ENCODE measurements at regions not wholly inside any gene's neighbourhood (a gene's known extent, or its start where the extent isn't known, plus 50 kb on each side); places are given as distances from the start of the nearest gene placed in this dataset.
"Not testable (repeated sequence)": the region's sequence is repeated elsewhere in the genome, so short reads cannot be mapped to it uniquely, and the experiment has no call there.

DNA sequence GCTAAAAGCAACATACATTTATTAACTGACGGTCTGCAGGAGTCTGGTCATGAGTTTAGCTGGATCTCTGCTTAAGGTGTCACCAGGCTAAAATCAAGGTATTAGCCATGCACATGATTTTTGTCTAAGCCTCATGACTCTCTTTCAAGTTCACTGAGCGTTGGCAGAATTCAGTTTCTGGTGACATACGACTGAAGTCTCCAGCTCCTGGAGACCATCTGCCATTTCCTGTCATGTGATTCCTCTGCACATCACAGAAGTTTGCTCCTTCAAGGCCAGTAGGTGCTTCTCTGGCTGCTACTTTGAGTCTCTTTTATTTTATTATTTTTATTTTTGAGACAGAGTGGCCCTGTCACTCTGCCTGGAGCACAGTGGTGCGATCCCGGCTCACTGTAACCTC is 148.4 kb upstream of the EYA4 start:
- FAIRE-seq = no peak
- no peak for DNase-seq (ENCODE audit: extremely low spot score, insufficient read length, low read depth)

DNA sequence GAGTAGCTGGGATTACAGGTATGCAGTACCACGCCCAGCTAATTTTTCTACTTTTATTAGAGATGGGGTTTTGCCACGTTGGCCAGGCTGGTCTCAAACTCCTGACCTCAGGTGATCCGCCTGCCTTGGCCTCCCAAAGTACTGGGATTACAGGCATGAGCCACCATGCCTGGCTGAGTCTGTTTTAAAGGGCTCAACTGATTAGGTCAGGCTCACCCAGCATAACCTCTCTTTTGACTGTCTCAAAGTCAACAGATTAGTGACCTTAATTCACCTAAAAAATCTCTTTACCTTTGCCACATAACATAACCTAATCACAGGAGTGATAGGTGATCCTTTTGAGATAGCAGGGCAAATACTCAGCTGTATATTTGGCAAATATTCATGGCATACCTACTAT is 147.9 kb upstream of the EYA4 start:
- not testable (repeated sequence) for DNase-seq (ENCODE audit: extremely low spot score, insufficient read length, low read depth)

DNA sequence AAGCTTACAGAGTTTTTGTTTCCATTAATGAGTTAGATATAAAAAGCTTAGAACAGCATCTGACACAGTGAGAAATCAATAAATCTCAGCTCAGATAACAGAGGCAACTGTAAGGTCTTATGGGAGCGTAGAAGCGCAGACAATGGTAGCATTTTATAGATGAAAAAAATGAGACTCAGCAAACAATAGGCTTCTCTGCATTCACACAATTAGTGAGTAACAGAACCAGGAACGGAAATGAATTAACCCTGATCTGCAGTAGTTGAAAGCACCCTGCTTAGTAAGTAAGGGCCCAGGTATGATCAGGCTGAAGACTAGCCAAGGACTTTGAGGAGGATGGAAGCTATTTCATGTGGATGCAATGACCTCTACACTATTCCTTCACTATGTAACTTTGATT is 147.2 kb upstream of the EYA4 start:
- no peak for FAIRE-seq
- DNase-seq (ENCODE audit: extremely low spot score, insufficient read length, low read depth) = no peak

More for the DNA sequence above, 147.9 kb upstream of the EYA4 start:
- not testable (repeated sequence) for FAIRE-seq

DNA sequence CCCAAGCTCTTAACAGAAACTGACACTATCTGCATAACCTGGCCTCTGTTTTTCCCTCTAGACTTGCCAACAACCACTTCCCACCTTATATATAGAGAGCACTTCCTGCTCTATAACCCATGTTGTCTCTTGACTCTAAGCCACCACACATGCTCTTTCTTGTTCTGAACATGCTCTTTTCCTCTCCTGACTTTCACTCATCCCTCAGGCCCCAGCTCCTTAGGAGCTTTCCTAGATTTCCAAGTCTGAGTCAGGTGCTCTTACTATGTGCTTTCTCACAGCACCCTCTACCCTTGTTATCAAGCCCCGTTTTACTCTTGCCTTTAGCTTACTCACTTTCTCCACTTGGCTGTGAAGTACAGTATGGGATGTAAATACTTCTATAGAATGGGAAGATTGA is 143.9 kb upstream of the EYA4 start:
- no peak for FAIRE-seq
- no peak for DNase-seq (ENCODE audit: extremely low spot score, insufficient read length, low read depth)

DNA sequence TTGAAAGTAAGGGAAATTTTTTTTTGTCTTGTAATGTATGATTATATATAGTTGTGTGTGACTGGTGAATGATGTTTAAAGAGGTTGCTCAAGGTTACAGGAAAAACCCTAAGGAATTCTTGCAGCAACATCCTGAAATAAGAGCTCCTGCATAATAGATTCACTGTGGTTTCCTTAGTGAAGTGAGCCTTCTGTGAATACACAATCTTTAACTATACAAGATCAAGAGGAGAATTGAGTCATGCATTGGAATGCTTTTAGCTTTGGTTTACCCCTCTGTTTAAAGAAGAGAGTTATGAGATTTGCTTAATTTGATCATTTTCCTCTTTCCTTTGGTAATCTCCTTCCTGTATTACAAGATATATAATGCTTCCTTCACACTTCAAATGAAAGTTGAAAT is 141.6 kb upstream of the EYA4 start:
- DNase-seq (ENCODE audit: extremely low spot score, insufficient read length, low read depth) (no peak), FAIRE-seq (no peak)

DNA sequence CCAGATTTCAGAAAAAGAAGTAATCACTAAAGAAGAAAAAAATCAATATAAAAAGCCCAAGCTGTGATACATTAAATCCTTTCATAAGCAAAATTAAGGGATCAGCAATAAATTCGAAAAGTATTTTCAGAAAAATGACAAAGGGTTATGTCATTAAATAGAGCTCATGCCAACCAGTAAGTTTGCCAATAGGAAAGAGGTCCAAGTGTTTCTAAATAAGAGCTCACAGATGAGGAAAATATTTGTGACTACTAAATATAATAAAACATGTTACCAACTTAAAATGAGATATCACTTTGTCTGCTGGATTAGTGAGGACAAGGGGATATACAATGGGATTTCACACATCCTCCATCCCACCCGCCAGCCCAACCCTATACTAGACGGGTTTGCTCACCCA is 140.3 kb upstream of the EYA4 start:
- FAIRE-seq = no peak
- DNase-seq (ENCODE audit: extremely low spot score, insufficient read length, low read depth) = no peak

DNA sequence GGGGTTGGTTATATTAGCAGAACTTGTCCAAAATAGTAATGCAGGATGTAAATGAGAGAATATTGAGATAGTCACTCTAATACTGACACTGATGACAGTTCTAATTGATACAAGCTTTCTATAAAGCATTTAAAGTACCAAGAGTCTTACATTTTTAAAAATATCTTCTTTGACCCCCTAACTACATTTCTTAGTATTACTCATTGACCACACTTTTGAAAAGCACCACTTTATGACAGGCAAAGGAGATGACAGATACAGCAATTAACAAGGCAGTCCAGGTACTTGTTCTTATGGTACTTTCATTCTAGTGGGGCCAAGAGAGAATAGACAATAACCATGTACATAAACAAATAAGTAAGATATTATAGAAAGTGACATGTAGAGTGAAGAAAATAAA is 139.4 kb upstream of the EYA4 start:
- DNase-seq (ENCODE audit: extremely low spot score, insufficient read length, low read depth) (no peak), FAIRE-seq (no peak)

DNA sequence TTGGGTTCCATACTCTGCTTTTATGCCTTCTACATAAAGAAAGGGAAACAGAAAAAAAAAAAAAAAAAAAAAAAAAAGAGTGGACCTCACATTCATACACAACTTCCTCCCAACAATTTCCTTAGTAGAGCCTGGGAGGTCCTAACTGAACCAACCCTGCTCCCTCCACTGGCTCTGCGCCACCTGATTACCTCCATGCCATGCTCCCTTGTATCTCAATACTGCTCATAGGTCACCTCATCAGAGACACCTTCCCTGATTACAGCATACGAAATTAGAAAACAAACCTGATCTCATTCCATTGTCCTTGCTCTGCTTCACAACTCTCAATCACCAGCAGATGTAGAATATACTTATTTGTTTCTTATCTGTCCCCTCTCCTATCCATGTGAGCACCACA is 134.2 kb upstream of the EYA4 start:
- DNase-seq (ENCODE audit: extremely low spot score, insufficient read length, low read depth) = no peak

DNA sequence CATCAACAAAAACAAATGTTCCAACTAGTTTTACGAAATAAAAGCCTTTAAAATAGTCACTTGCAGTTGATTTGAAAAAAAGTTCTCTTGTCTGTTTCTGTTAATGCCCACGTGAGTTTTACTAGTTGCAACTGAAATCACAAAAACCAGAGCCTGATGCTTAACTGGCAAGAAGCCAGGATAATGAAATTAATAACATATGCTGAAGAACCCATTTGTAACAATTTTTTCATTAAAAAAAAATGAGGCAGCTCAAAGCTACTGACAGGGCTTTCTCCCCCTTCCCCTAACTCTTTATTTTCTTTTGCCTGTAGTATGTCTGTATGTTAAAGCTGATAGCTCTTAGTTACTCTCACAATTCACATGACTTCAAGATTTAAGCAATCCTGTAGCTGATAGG is 132.7 kb upstream of the EYA4 start:
- DNase-seq (ENCODE audit: extremely low spot score, insufficient read length, low read depth) = no peak
- no peak for FAIRE-seq

More for the DNA sequence above, 134.2 kb upstream of the EYA4 start:
- FAIRE-seq = no peak

DNA sequence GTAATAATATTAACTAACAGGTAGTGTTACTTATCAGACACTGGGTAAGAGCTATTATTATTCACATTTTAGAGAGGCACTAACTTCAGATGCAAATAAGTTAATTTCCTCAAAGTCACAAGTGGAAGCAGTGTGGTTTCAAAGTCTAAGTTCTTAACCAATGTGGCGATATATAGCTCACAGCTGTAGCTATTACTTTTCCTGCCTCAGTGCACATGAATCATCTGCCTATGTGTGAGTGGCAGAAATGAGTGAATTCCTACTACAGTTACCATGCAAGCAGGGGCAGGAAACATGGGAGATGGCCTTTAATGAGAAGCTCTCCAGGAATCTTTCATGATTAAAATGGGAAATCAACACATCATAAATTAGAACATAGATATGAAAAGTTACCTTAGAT is 126.2 kb upstream of the EYA4 start:
- no peak for DNase-seq (ENCODE audit: extremely low spot score, insufficient read length, low read depth)
- FAIRE-seq = no peak

DNA sequence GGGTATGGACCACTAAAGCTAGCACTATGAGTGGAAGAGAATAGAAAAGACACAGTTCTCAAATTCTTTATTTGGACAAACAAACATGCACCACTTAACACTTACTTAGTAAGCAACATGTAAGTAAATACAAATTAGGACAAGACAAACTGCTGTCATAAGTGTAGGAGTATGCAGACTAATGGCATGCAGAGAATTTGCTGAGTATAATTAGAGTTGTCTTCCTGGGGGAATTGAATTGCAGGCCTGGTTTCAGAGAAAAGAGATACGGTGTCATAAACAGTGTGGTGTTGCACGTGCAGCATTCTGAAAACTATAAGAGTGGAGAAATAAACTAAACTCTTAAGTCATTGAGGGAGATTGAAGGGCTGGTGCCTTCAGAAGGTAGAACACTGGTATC is 125.2 kb upstream of the EYA4 start:
- FAIRE-seq (no peak), DNase-seq (ENCODE audit: extremely low spot score, insufficient read length, low read depth) (no peak)

DNA sequence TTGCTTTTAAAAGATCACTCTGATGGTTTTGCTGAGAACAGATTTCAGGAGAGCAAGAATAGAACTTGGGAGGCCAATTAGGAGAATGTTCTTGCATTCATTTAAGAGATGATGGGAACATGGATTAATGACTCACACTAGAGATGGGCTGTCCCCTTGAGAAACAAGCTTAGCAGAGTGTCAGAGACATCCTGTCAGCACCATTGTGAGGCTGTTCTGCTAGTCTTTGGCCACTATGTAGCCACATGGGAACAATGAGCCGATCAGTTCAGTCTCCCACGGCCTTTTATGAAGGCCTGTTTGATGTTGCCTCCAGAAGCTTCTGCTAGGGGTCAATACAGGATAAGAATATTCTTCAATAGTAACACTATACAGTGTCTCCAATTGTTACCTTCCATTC is 113.0 kb upstream of the EYA4 start:
- FAIRE-seq = no peak
- no peak for DNase-seq (ENCODE audit: extremely low spot score, insufficient read length, low read depth)

DNA sequence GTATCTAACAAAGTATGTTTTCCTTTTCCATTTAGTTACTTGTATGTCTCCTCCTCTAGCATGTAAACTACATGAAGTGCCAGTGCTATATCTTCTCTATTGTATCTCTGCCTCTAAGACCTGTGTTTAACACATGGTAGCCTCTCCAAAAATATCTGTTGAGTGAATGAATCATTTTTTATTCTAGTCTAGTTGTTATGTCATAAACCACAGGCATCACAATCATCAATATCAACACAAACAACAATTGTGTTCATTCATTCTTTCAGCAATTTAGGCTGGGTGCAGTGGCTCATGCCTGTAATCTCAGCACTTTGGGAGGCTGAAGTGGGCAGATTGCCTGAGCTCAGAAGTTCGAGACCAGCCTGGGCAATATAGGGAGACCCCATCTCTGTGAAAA is 111.6 kb upstream of the EYA4 start:
- no peak for DNase-seq (ENCODE audit: extremely low spot score, insufficient read length, low read depth)
- FAIRE-seq = no peak

DNA sequence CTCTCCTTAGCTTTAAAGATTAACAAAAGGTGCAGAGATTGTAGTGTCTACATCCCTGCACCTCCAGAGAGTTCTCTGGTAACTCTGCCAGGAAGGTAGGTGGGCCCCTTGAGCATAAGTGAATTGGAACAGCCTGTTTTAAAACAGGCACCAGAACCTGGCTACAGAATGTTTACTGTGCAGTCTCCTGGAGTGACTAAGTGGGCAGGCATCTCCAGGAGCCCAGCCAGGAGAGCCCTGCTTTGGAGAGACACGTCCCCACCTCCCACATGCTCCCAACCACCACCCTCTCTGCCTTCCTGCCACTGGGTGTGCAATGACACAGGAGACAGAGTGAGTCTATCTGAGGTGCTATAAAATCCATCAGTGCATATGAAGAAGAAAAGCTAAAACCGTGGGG is 110.3 kb upstream of the EYA4 start:
- no peak for FAIRE-seq
- no peak for DNase-seq (ENCODE audit: extremely low spot score, insufficient read length, low read depth)

DNA sequence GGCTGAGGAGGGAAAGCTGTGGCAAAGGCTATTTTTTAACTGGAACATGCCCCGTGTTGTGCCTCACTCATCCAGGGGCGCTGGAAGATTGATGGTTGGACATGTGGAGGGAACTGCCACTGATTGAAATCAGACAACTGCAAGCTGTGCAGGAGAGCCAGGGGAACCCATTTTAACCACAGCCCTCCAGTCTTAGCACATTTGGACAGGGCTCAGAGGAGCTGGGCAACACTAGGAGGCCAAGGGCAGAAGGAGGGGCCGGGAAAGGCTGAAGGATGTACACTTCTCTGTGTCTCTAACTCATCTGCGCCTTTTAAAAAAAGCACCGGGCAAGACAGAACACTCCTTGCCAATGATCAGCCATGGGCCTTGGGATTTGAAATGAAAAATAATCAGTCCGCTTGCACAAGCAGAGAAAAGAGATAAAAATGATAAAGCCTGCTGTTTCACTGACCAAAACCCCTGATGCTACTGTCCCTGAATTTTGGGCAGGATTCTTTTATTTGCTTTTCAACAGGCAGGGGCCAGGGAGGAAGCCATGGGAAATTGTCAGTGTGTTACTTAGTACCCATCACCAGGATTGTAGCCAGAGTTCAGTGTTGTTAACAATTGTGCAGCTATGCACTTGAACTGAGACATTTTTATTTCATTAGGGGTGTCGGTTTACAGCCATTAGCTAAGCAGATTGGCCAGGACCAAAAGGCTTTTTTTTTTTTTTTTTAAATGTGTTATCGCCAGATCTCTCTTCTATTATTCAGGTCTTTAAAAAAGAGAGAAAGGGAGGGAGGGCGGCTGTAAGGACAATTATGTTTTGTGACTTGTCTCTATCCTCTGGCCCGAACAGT is 109.3 kb upstream of the EYA4 start:
- FAIRE-seq (no peak), DNase-seq (ENCODE audit: extremely low spot score, insufficient read length, low read depth) (no peak)

DNA sequence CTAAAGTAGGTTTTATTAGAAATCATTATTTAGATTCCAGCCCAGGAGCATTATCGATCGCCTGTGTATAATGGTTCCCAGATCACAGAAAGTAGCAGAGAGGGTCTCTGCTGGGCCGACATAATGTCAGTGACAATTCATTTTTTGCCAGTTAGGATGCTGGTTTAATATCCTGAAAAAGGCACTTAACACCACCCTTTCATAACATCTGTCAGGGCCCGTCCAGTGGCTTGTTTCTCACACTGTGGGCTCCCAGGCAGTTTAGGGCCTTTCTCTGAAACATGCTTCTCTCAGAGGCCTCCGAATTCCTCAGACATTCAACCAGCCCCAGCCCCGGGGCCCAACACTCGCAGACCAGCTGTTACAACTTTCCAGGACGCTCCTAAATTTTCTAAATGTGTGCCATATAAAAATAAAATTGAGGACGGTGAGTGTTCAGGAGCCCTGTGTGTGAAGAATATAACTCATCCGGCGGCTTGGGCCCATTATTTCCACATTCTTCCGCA is 108.6 kb upstream of the EYA4 start:
- FAIRE-seq = no peak
- no peak for DNase-seq (ENCODE audit: extremely low spot score, insufficient read length, low read depth)

DNA sequence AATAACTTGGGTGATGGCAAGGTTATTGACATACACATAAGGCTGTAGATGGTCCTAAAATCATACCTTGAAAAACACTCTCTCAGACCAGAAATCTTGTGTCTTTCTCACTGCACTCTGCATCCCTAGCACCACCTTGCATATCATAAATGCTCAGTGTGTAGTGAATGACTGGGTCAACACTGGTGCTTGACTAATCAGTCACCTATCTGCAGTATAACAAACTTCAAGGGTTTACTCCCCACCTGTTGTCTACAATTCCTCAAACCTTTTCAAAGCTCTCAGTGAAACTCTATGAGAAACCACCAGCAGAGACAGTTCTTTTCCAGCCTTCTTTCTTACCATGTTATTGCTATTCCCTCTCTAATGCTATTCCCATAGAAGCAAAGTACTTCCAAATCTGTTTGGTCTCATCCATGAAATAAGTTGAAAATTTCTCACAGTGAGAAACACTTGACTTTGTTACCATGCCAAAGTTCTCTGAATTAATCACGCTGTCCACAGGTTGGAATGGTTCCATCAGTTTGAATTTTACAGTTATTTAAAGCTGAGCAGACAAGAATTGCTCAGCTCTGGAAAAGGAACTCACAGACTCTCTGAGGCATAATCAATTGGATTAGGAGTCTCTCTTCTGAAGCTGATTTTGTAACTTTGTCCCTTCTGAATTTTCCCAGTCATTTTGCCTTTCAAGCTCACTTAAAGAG is 104.8 kb upstream of the EYA4 start:
- no peak for FAIRE-seq
- DNase-seq (ENCODE audit: extremely low spot score, insufficient read length, low read depth) = no peak

DNA sequence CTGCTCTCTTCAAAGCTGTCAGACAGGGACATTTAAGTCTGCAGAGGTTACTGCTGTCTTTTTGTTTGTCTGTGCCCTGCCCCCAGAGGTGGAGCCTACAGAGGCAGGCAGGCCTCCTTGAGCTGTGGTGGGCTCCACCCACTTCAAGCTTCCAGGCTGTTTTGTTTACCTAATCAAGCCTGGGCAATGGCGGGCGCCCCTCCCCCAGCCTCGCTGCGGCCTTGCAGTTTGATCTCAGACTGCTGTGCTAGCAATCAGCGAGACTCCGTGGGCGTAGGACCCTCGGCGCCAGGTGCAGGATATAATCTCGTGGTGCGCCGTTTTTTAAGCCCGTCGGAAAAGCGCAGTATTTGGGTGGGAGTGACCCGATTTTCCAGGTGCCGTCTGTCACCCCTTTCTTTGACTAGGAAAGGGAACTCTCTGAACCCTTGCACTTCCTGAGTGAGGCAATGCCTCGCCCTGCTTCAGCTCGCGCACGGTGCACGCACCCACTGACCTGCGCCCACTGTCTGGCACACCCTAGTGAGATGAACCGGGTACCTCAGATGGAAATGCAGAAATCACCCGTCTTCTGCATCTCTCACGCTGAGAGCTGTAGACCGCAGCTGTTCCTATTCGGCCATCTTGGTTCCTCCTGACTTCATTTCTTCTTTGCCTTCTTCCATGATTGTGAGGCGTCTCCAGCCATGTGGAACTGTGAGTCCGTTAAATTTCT is 93.5 kb upstream of the EYA4 start:
- FAIRE-seq; DNase-seq (ENCODE audit: extremely low spot score, insufficient read length, low read depth): not testable (repeated sequence)

DNA sequence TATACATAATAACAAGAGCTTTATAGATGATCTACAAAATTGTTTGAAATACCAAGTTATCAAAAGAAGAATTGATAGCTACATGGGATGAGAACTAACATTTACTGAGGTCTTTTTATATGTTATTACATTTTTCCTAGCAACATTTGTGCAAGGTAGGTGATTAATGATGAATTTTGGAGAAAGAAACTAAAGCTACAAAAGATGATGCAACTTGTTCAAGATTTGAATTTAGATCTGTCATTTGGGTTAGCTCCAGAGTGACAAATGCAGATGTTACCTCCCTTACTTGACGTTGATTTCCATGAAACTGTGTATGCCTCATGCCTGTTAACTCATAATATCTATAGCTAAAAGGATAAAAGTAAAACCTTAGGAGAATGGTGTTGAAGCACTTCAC is 84.5 kb upstream of the EYA4 start:
- FAIRE-seq (no peak), DNase-seq (ENCODE audit: extremely low spot score, insufficient read length, low read depth) (no peak)

DNA sequence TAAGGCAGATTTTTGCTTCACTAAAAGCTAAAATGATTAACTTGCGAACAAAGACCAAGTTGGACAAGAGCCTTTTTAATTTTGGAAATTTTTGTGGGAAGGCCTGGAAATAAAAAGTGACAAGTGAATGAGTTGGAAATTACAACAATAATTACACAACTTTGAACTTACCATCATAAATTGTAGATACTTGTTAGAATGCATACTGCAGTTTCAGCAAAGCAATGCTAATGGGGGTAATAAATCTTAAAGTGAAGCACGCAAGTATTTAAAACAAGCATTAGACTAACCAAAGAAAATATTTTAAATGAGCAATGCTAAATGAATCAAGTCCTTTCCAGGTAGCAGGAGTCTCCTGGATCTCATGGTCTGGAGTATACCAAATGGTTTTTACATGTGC is 83.2 kb upstream of the EYA4 start:
- FAIRE-seq = no peak

DNA sequence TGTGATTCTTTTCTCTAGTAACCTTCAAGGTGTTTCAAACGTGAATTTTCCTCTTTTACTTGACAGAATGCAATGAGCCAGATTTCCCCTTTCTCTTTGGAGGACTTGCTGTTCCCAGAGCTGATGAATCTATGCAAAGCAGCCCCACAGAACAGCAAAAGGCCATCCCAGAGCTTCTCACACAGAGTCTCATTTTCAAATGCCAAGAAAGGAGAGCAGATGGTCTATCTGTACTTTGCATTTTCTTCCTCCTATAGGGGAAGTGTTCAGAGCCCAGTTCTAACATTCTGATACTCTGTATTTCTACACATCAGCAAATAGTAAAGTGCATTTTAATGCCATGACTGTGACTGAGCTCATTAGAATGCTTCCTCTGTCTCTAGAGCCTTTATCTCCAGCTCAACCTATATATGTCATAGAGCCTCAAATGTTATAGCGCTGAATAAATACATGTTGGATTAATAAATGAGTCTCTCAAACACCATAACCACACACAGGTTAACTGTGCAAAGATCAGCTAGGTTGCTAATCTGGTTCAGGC is 81.8 kb upstream of the EYA4 start:
- FAIRE-seq (no peak), DNase-seq (ENCODE audit: extremely low spot score, insufficient read length, low read depth) (no peak)

More for the DNA sequence above, 83.2 kb upstream of the EYA4 start:
- DNase-seq (ENCODE audit: extremely low spot score, insufficient read length, low read depth) = no peak

Measured in GM18507 (cell line).